Epithelial cell of proximal tubule (primary cell): ENCODE measurements at regions not wholly inside any gene's neighbourhood (a gene's known extent, or its start where the extent isn't known, plus 50 kb on each side); places are given as distances from the start of the nearest gene placed in this dataset.
"Not testable (repeated sequence)": the region's sequence is repeated elsewhere in the genome, so short reads cannot be mapped to it uniquely, and the experiment has no call there.

ENCODE experiments used
- DNase-seq: peaks from one replicate; pipeline ENCODE4 v3.0.0-alpha.2; 2011; ENCODE audit warnings: low read depth
- H3K4me3 ChIP-seq: 2 replicates; pipeline ENCODE4 v1.5.1; 2011; ENCODE audit warnings: low read depth, mild to moderate bottlenecking, low read length
- CTCF ChIP-seq: conservative IDR thresholded peaks from 2 replicates; pipeline ENCODE4 v1.5.1; 2012; ENCODE audit warnings: low read depth, mild to moderate bottlenecking, low read length

GRCh38 chr3:77707281-77707680 lies 667.4 kb downstream of the ROBO2 start:
- H3K4me3 ChIP-seq, result no peak overlapping the region
- DNase-seq, result no peak
- TF ChIP-seq CTCF, result no peak

GRCh38 chr3:77709155-77709554 lies 669.3 kb downstream of the ROBO2 start:
- no peak overlapping the region for H3K4me3 ChIP-seq
- no peak for DNase-seq
- TF ChIP-seq CTCF, result no peak

- no peak overlapping the region for H3K4me3 ChIP-seq
- no peak for DNase-seq
- TF ChIP-seq CTCF, result no peak
These were observed 678.4 kb downstream of the ROBO2 start for GRCh38 chr3:77718311-77718710.

GRCh38 chr3:77720460-77720971 lies 680.6 kb downstream of the ROBO2 start:
- DNase-seq, result no peak
- H3K4me3 ChIP-seq, result no peak overlapping the region
- TF ChIP-seq CTCF, result no peak

DNA sequence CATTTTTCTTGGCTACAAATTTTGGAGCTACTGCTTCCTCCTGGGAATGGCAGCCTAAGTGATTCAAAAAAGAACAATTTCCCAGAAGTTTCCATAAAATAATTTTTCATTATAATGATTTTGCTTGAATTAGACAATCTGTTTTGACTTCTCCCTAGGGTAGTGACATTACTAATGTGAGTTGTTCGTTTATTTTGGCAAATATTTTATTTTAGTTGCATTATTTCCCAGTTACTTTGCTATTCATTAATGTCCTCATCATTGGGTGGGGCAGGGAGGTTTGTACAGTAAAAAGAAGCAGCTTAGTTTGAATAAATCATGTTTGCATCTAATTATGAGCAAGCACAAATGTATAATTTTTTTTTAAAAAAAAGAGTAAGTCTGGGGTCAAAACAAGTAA lies 686.6 kb downstream of the ROBO2 start:
- no peak for DNase-seq
- no peak for TF ChIP-seq CTCF

DNA sequence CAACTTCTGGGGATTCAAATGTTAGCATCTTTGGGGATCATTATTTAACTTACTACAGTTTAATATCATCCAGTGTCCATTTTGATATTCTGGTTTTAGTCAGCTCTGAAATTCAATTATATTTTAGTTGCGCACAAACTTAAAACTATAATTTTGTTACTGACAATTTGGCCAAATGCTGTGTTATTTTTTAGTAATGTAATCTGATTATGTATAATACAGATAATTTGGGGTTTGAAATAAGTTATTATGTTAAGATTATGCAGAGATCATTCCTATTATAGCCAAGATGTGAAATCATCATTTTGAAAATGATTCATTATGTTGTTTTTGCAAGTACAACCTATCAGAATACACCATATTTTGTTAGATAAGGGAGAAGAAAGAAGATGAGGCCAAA lies 706.1 kb downstream of the ROBO2 start:
- no peak overlapping the region for H3K4me3 ChIP-seq
- no peak for TF ChIP-seq CTCF

More for the DNA sequence above, 686.6 kb downstream of the ROBO2 start:
- H3K4me3 ChIP-seq, result no peak overlapping the region

GRCh38 chr3:77746892-77747291 lies 707.0 kb downstream of the ROBO2 start:
- TF ChIP-seq CTCF, result no peak
- DNase-seq, result no peak
- no peak overlapping the region for H3K4me3 ChIP-seq

More for the DNA sequence above, 706.1 kb downstream of the ROBO2 start:
- DNase-seq, result no peak

DNA sequence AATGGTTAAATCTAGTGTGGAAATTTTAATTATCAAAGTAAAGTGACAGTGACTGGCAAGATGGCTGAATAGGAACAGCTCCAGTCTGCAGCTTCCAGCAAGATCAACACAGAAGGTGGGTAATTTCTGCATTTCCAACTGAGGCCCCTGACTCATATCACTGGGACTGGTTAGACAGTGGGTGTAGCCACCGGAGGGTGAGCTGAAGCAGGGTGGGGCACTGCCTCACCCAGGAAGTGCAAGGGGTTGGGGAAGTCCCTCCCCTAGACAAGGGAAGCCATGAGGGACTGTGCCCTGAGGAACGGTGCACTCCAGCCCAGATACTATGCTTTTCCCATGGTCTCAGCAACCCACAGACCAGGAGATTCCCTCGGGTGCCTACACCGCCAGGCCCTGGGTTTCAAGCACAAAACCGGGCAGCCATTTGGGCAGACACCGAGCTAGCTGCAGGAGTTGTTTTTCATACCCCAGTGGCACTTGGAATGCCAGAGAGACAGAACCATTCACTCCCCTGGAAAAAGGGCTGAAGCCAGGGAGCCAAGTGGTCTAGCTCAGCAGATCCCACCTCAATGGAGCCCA lies 716.6 kb downstream of the ROBO2 start:
- not testable (repeated sequence) for H3K4me3 ChIP-seq, DNase-seq
